Activated CD4-positive, alpha-beta memory T cell treated with anti-CD3 and anti-CD28 coated beads, Interleukin-2, amount 10 ng/mL, durations not matched to agents 7 days and 5 days (primary cell): ENCODE measurements at regions not wholly inside any gene's neighbourhood (a gene's known extent, or its start where the extent isn't known, plus 50 kb on each side); places are given as distances from the start of the nearest gene placed in this dataset.

ENCODE experiments used
- CTCF ChIA-PET: fragments of 350-600 bp; sonication (Branson Sonifier 250); formaldehyde crosslinking; loops from one replicate; lab custom pipeline; 2021; ENCODE audit warnings: antibody characterized with exemption, inconsistent platforms; lab: Charles Lee
- POLR2A ChIA-PET: fragments of 350-600 bp; sonication (Branson Sonifier 250); formaldehyde crosslinking; loops from one replicate; lab custom pipeline; 2021; ENCODE audit warnings: antibody characterized with exemption; lab: Charles Lee
- DNase-seq: peaks from one replicate; pipeline ENCODE4 v3.0.0-alpha.2; 2020
- H3K27ac Mint-ChIP-seq: one replicate; pipeline ENCODE4 v1.8.0; 2021; ENCODE audit warnings: mild to moderate bottlenecking, mixed read lengths
- H3K27me3 Mint-ChIP-seq: one replicate; pipeline ENCODE4 v1.8.0; 2021; ENCODE audit warnings: mixed read lengths
- H3K36me3 Mint-ChIP-seq: one replicate; pipeline ENCODE4 v1.8.0; 2021; ENCODE audit warnings: low read depth, mixed read lengths
- H3K4me1 Mint-ChIP-seq: one replicate; pipeline ENCODE4 v1.8.0; 2021; ENCODE audit warnings: mixed read lengths
- H3K4me3 Mint-ChIP-seq: one replicate; pipeline ENCODE4 v1.8.0; 2021; ENCODE audit warnings: mild to moderate bottlenecking, mixed read lengths
- H3K9me3 Mint-ChIP-seq: one replicate; pipeline ENCODE4 v1.8.0; 2021; ENCODE audit warnings: mixed read lengths

DNA sequence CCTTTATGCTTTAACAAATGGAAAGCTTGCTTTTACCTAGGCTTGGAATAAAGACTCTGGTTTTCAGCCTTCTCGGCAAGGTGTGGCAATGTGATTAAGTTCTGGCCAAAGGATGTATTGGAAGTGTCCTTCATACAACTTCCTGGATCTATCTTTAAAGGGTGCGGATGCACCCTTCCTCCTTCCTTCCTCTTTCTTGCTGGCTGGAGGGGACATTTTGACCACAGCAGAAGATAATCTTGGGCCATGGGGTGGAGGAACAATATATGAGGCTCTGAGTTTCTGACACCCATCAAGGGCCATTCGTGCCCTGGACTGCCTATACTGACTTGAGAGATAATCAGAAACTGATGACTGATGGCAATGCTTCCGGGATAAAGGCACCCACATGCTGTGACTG lies 145.7 kb downstream of the ACER2 start:
- Mint-ChIP-seq H3K4me3 (no peak overlapping the region), H3K27me3 (no peaks in the 10 kb centered on the region), H3K9me3 (peaks cover 4% of the 10 kb centered on the region), H3K4me1 (peaks cover 1% of the 10 kb centered on the region), H3K36me3 (no peaks in the 10 kb centered on the region), H3K27ac (no peak overlapping the region)
- ChIA-PET POLR2A (no interaction called here), CTCF (no interaction called here)
- no peak for DNase-seq

DNA sequence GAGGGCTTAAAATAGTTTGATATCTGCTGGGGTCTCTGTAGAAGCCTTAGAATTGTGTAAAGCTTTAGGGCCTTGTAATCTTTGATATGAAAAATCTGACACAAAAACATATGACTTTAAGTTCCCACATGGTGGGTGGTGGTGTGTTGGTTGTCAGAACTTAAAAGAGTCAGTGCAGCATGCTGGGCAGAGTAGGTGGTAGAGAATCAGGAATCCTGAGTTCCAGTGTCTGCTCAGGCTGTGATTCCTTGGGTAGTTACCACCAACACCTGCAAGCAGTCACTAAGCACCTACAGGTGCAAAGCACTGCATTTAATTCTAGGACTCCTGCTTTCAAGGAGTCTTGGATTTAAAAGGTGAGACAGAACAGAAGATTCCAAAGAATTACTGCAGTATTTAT lies 144.6 kb downstream of the ACER2 start:
- DNase-seq: no peak
- no peak overlapping the region for H3K27ac Mint-ChIP-seq
- ChIA-PET POLR2A (no interaction called here), CTCF (no interaction called here)
- no peaks in the 10 kb centered on the region for H3K36me3 Mint-ChIP-seq
- H3K27me3 Mint-ChIP-seq: no peaks in the 10 kb centered on the region
- H3K4me1 Mint-ChIP-seq: peaks cover 1% of the 10 kb centered on the region
- H3K4me3 Mint-ChIP-seq: no peak overlapping the region
- peaks cover 4% of the 10 kb centered on the region for H3K9me3 Mint-ChIP-seq

DNA sequence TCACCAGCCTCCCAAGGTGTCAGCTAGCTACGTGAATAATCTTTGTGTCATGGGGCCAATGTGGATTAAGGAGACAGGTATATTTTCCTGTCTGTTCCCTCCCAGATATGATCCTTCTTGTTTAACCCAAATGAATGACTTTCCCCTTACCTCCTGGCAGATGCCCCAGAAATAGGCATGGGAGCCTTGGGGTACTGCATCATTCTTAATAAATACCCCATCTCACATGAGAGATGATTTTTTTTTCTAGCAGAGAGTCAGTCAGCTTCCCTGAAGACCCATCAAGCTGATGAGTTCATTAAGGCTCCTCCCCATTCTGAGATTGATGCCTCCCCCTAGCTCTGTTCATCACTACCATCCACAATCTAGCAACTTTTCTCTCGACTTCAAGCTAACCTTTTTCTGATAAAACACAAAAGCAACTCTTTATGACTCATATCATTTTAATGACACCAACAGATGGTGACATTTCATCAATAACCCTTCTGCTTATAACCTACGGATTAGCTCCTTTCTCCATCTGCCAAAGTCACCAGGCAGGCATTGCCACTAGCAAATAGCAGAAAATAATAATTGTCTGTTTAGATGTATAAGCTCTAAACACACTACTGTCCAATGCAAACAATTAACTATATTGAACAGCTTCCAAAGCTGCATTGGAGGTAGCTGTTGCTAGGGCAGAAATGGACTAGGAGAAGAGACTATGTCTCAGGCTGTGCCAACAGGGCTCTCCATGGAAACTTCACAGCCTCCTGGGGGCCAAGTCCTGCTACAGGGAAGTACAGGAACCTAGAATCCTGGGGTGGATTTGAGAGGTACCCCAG lies 143.7 kb downstream of the ACER2 start:
- CTCF ChIA-PET: no interaction called here
- POLR2A ChIA-PET: no interaction called here
- DNase-seq: no peak
- Mint-ChIP-seq H3K4me1 (peaks cover 1% of the 10 kb centered on the region), H3K27ac (no peak overlapping the region), H3K9me3 (peaks cover 4% of the 10 kb centered on the region), H3K36me3 (no peaks in the 10 kb centered on the region), H3K27me3 (no peaks in the 10 kb centered on the region), H3K4me3 (no peak overlapping the region)

DNA sequence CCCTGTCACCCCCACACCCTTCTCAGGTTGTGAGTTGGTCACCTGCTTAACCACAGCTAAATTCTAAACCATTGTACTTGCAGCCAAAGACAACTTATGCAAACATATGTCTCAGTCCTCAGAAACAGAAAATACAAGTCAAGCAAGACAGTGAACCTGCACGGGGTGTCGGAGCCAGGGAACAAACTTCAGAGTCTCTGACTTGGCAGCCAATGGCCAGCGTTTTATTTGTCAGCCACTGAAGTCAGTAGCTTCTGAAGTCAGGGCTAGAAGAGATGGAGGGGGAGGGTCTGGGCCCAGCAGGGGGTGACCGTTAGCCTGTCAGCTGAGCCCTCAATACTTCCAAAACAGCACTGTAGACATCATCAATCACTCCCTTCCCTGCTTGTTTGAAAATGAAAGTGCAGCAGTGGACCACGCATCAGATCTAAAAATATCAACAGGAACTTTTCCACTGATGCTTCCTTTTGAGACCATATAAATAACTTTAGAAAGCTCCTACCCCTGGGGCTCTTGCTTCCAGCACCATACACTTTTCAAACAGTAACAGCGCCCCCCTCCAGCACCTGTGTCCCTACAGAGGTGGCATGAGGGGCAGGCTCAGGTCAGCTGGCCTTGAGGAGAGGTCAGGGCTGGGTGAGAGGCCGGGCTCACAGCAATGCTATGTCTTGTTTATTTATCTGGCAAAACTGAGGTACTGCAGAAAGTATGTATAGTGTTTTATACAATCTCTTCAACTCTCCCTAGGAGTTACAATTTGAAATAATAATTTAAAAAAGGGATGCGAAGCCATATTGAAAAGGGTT lies 142.5 kb downstream of the ACER2 start:
- no peak overlapping the region for H3K27ac Mint-ChIP-seq
- no peaks in the 10 kb centered on the region for H3K36me3 Mint-ChIP-seq
- H3K9me3 Mint-ChIP-seq: no peaks in the 10 kb centered on the region
- POLR2A ChIA-PET: no interaction called here
- H3K27me3 Mint-ChIP-seq: no peaks in the 10 kb centered on the region
- H3K4me1 Mint-ChIP-seq: peaks cover 1% of the 10 kb centered on the region
- CTCF ChIA-PET: no interaction called here
- H3K4me3 Mint-ChIP-seq: no peak overlapping the region
- no peak for DNase-seq

DNA sequence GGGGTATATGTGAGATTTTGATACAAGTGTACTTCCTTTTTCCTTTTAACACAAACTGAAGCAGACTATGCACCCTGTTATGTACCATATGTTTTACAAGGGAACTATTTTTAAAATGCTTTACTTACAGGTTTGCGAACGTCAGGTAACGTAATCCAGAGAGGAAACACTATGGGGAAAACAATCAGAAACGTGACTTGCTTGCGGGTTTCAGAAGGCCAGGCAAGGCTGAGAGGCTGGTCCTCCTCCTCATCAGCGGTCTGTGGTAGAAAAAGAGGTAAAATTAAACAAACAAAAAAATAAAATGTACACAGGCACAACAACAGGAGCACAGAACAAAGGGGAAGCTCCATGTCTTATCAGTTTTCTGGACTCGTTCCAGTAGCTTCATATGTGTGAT lies 141.2 kb downstream of the ACER2 start:
- Mint-ChIP-seq H3K36me3 (no peaks in the 10 kb centered on the region), H3K27me3 (no peaks in the 10 kb centered on the region), H3K27ac (no peak overlapping the region), H3K9me3 (no peaks in the 10 kb centered on the region), H3K4me1 (peaks cover 1% of the 10 kb centered on the region), H3K4me3 (no peak overlapping the region)
- CTCF ChIA-PET: interaction anchor here (0.6 kb wide), 1 partner anchor 87 kb away, joined by 3 read pairs; no protein-coding TSS in a partner anchor
- POLR2A ChIA-PET: no interaction called here
- DNase-seq: no peak

DNA sequence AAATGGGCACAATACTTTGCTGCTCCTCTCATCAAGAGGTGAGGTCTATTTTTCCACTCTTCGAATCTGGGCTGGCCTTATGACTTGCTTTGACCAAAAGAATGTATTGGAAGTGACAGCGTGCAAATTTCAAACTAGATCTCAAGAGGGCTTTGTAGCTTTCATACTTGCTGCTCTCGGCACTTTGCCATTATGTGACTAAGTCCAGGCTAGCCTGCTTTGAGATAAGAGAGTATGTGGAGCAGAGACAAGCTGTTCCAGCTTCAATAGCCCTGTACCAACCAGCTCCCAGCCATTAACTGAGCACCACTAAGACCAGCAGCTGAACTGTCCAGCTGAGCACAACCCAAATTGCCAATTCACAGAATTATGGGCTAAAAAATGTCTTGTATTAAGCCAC lies 124.6 kb downstream of the ACER2 start:
- DNase-seq: no peak
- Mint-ChIP-seq H3K9me3 (no peaks in the 10 kb centered on the region), H3K27ac (no peak overlapping the region), H3K4me3 (no peak overlapping the region), H3K4me1 (no peaks in the 10 kb centered on the region), H3K27me3 (peaks cover 5% of the 10 kb centered on the region), H3K36me3 (no peaks in the 10 kb centered on the region)
- ChIA-PET CTCF (no interaction called here), POLR2A (no interaction called here)

DNA sequence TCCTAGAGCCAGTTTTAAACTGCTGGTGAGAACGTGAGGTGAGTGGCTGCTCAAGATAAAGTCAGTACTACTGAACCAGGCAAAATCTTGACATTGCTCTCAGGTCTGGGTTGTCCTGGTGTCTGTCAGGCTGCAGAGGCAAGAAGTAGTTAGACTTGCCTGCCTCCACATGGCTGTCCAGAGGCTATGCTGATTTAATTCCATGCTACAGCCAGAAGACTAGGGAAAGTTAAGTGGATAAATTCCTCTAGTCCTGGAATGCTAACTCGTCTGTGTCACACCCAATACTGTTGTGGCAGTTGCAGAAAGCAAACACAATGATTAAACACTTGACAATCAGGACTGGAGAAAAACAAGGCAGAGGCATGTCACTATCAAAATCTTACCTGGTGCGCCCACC lies 118.9 kb downstream of the ACER2 start:
- Mint-ChIP-seq H3K27me3 (peaks cover 18% of the 10 kb centered on the region), H3K36me3 (no peaks in the 10 kb centered on the region), H3K4me1 (no peaks in the 10 kb centered on the region), H3K4me3 (no peak overlapping the region), H3K9me3 (no peaks in the 10 kb centered on the region), H3K27ac (no peak overlapping the region)
- no peak for DNase-seq
- ChIA-PET POLR2A (no interaction called here), CTCF (no interaction called here)

DNA sequence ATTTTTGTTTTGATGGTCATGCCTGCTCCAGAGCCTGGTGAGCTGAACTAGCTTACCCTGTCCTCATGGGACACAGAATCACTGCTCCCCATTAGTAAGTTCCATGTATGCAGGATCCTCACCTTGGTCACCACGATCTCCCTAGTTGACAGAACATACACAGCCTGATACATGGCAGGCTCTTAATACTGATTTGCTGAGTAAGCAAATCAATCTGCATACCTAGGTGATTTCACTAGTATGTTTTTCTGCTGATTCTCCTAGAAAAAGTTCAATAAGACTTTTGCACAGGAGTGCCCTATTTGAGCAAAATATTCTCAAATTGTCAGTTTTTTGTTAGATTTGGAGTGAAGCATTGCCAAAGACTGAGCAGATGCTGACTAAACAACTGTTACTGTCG lies 113.7 kb downstream of the ACER2 start:
- H3K9me3 Mint-ChIP-seq: no peaks in the 10 kb centered on the region
- peaks cover 10% of the 10 kb centered on the region for H3K27me3 Mint-ChIP-seq
- no peaks in the 10 kb centered on the region for H3K36me3 Mint-ChIP-seq
- ChIA-PET POLR2A (no interaction called here), CTCF (no interaction called here)
- H3K4me1 Mint-ChIP-seq: no peaks in the 10 kb centered on the region
- DNase-seq: no peak
- H3K27ac Mint-ChIP-seq: no peak overlapping the region
- no peak overlapping the region for H3K4me3 Mint-ChIP-seq

DNA sequence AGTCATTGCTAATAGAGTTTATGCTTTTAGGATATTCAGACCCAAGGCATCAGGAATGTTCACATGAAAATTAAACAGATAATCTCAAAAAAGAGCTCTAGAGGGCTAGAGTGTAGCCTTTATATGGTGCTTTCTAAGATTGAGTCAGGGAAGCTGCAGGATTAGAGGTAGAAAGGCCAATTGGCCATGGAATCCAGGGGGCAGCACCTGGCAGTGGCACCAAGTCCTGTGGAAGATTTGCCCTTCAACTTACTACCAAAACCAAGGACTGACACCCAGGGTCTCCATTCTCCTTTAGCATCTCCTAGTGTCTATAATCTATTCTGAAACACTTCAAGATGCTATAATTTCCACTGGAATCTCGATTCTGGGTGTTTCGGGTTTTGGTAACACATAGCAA lies 112.4 kb downstream of the ACER2 start:
- Mint-ChIP-seq H3K27me3 (peaks cover 13% of the 10 kb centered on the region), H3K27ac (no peak overlapping the region), H3K4me3 (no peak overlapping the region), H3K36me3 (no peaks in the 10 kb centered on the region), H3K4me1 (peaks cover 10% of the 10 kb centered on the region), H3K9me3 (no peaks in the 10 kb centered on the region)
- DNase-seq: no peak
- ChIA-PET CTCF (no interaction called here), POLR2A (no interaction called here)

DNA sequence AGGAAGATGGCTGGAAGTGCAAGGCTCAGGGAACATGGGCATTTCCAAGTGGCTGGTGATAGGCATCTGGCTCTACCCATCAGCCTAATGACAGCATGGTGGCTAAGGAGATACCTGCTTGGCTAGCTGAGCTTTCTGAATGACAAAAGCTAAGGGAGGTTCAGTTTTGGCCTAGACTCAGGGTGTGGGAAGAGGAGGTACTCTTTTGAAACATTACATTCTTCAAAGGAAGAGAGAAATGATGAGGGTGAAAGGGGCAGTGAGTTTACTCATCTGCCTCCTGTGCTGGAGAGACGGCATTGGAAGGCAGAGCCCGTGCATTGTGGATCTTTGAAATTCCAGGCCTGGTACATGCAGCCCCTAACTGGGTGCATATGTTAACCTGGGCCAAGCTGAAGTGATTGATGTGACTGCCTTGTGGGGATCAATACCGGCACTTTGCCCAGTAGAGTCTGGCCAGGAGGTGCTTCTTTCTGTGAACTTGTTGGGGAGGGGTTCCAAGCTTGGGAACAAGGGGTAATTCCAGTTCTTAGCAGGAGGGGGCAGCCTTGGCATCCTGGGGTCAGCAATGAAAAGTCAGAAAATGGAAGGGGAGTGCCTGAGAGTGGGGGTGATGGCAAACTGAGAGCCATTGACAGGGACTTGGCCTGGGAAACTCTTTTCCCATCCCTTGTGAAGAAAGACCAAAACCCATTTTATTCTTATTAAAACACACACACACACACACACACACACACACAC lies 108.6 kb downstream of the ACER2 start:
- ChIA-PET POLR2A (no interaction called here), CTCF (interaction anchor here (0.7 to 1.4 kb wide), 5 partner anchors 10 to 1108 kb away, joined by 3 read pairs; no protein-coding TSS in a partner anchor)
- no peak for DNase-seq
- H3K27me3 Mint-ChIP-seq: peaks cover 6% of the 10 kb centered on the region
- no peaks in the 10 kb centered on the region for H3K9me3 Mint-ChIP-seq
- H3K27ac Mint-ChIP-seq: no peak overlapping the region
- H3K36me3 Mint-ChIP-seq: no peaks in the 10 kb centered on the region
- H3K4me3 Mint-ChIP-seq: no peak overlapping the region
- peaks cover 19% of the 10 kb centered on the region for H3K4me1 Mint-ChIP-seq

DNA sequence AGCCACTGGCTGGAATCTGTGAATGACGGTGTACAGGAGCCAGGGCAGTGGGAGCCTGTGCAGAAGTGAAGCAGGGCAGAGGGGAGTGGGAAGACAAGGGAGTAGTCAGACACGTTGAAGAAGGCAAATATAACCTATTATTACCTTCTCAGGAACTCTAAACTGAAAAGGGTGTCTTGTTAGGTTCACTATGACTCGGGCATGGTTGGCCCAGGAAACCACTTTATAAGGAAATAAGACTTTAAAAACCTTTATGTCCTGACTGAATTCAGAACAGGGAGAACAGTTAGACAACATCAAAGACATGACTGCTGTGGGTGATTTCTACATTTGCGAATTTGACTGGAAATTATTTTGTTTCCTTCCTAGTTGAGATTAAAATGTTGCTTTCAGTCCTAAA lies 107.5 kb downstream of the ACER2 start:
- CTCF ChIA-PET: no interaction called here
- Mint-ChIP-seq H3K36me3 (no peaks in the 10 kb centered on the region), H3K4me3 (no peak overlapping the region), H3K27ac (no peak overlapping the region), H3K4me1 (peaks cover 19% of the 10 kb centered on the region), H3K9me3 (no peaks in the 10 kb centered on the region), H3K27me3 (peaks cover 6% of the 10 kb centered on the region)
- POLR2A ChIA-PET: no interaction called here
- no peak for DNase-seq

DNA sequence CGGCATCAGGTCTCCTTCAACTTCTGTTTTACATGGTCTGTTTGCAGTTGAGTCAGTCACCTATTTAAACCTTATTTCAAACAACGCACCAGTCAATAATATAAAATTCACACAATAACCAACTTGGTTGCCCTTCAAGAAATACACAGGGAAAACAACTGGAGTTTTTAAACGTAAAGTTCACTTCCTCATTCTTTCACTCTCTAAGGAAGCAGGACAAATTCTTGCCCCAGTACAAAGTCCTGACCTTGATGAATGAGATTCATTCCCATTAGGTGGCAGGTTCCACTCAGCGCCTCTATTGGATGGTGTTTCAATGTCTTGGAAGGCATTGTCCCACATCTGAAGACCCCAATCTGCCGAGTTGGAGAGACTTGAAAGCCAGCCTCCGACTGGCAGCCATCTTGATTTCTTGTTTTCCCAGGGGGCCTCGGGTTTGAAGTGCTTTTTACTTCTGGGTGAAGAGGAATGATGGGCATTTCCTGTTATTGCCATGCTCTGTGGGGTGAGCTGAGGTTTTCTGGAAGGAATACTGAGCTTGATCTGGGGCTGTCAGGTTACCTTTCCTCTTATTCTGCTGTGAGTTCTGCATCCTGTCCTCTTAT lies 105.0 kb downstream of the ACER2 start:
- peaks cover 19% of the 10 kb centered on the region for H3K4me1 Mint-ChIP-seq
- H3K27me3 Mint-ChIP-seq: peaks cover 8% of the 10 kb centered on the region
- POLR2A ChIA-PET: no interaction called here
- H3K27ac Mint-ChIP-seq: no peak overlapping the region
- DNase-seq: no peak
- CTCF ChIA-PET: no interaction called here
- no peaks in the 10 kb centered on the region for H3K9me3 Mint-ChIP-seq
- no peak overlapping the region for H3K4me3 Mint-ChIP-seq
- no peaks in the 10 kb centered on the region for H3K36me3 Mint-ChIP-seq
